B cell (primary cell): ENCODE measurements at regions not wholly inside any gene's neighbourhood (a gene's known extent, or its start where the extent isn't known, plus 50 kb on each side); places are given as distances from the start of the nearest gene placed in this dataset.

Experiments used
- ATAC-seq: fragments of 200-7000 bp; cut with Tn5 transposase; one replicate; pipeline ENCODE4 v1.10.0; 2021; ENCODE audit warnings: low read depth, mild to moderate bottlenecking, moderate number of reproducible peaks, moderate library complexity
- CTCF ChIA-PET: fragments of 350-600 bp; sonication (Branson Sonifier 250); formaldehyde crosslinking; loops from one replicate; lab custom pipeline; 2021; ENCODE audit warnings: antibody characterized with exemption, inconsistent platforms; lab: Charles Lee
- POLR2A ChIA-PET: fragments of 350-600 bp; sonication (Branson Sonifier 250); formaldehyde crosslinking; loops from one replicate; lab custom pipeline; 2021; ENCODE audit warnings: antibody characterized with exemption; lab: Charles Lee
- DNase-seq: peaks from one replicate; pipeline ENCODE4 v3.0.0; 2013
- H2AFZ ChIP-seq: 2 replicates; pipeline ENCODE4 v1.6.1; 2012; ENCODE audit warnings: mild to moderate bottlenecking, low read depth, low read length; ENCODE audit not compliant: insufficient read depth, poor library complexity, severe bottlenecking
- H3K27ac ChIP-seq, 2 donors: 1 replicate in 1 of 2; 2 replicates in 1 of 2; pipeline ENCODE4 v1.5.1; 2012 to 2013; ENCODE audit warnings: low read length in 2 of 2, mild to moderate bottlenecking in 2 of 2, moderate library complexity in 1 of 2
- H3K27me3 ChIP-seq, 4 experiments: fragments of 200-600 bp in 1 of 4; sonication (generic) in 1 of 4; replicated peaks in 1 of 4; 1 replicate in 2 of 4; 2 replicates in 2 of 4; pipeline versions ENCODE4 v1.6.1 to v1.7.0; 2013 to 2016; ENCODE audit warnings: low read length in 3 of 4, mild to moderate bottlenecking in 2 of 4, mixed read lengths in 1 of 4, moderate library complexity in 1 of 4; ENCODE audit not compliant: insufficient read depth in 4 of 4, control insufficient read depth in 3 of 4; ENCODE audit errors: control extremely low read depth in 1 of 4
- H3K36me3 ChIP-seq, 2 experiments: replicated peaks in 1 of 2; 1 replicate in 1 of 2; 2 replicates in 1 of 2; pipeline versions ENCODE4 v1.6.1 to v1.7.1; 2013; ENCODE audit warnings: low read length in 1 of 2; ENCODE audit not compliant: insufficient read depth in 2 of 2, control insufficient read depth in 1 of 2; ENCODE audit errors: control extremely low read depth in 1 of 2, extremely low read depth in 1 of 2
- H3K4me1 ChIP-seq, 2 donors: fragments of 200-600 bp in 1 of 2; sonication (generic) in 1 of 2; 1 replicate in 1 of 2; 2 replicates in 1 of 2; pipeline versions ENCODE4 v1.5.1 to v1.6.1; 2013 to 2017; ENCODE audit warnings: low read length in 2 of 2; ENCODE audit not compliant: control insufficient read depth in 2 of 2, insufficient read depth in 2 of 2
- H3K4me2 ChIP-seq: replicated peaks from 2 replicates; pipeline ENCODE3; 2012; ENCODE audit warnings: mild to moderate bottlenecking, low read depth, low read length; ENCODE audit not compliant: poor library complexity, severe bottlenecking
- H3K4me3 ChIP-seq, 5 experiments: fragments of 200-600 bp in 1 of 5; sonication (generic) in 1 of 5; 1 replicate in 3 of 5; 2 replicates in 2 of 5; pipeline versions ENCODE4 v1.5.1 to v1.7.0; 2011 to 2016; ENCODE audit warnings: low read length in 4 of 5, mild to moderate bottlenecking in 4 of 5, low read depth in 2 of 5, control low read depth in 1 of 5, moderate library complexity in 1 of 5; ENCODE audit not compliant: insufficient read depth in 1 of 5; ENCODE audit errors: control extremely low read depth in 1 of 5, extremely low read depth in 1 of 5
- H3K79me2 ChIP-seq: fragments of 200-600 bp; sonication (generic); one replicate; pipeline ENCODE4 v1.6.0; 2016; ENCODE audit warnings: low read length; ENCODE audit not compliant: control insufficient read depth, insufficient read depth
- H3K9ac ChIP-seq: fragments of 200-600 bp; sonication (generic); 2 replicates; pipeline ENCODE4 v1.6.1; 2017; ENCODE audit warnings: mild to moderate bottlenecking, low read length, moderate library complexity
- H3K9me3 ChIP-seq, 3 donors: one replicate each; pipeline versions ENCODE4 v1.6.1 to v1.7.1; 2013; ENCODE audit warnings: low read length in 2 of 3; ENCODE audit not compliant: control insufficient read depth in 2 of 3, insufficient read depth in 1 of 3; ENCODE audit errors: control extremely low read depth in 1 of 3
- H4K20me1 ChIP-seq: 2 replicates; pipeline ENCODE4 v1.6.0; 2012; ENCODE audit warnings: mild to moderate bottlenecking, low read length; ENCODE audit not compliant: insufficient read depth, control insufficient read depth, poor library complexity, severe bottlenecking
- H3K27ac Mint-ChIP-seq: one replicate; pipeline ENCODE4 v1.8.0; 2021; ENCODE audit warnings: mixed read lengths
- H3K27me3 Mint-ChIP-seq: one replicate; pipeline ENCODE4 v1.8.0; 2021; ENCODE audit warnings: mixed read lengths
- H3K4me1 Mint-ChIP-seq: one replicate; pipeline ENCODE4 v1.8.0; 2021; ENCODE audit warnings: mixed read lengths
- H3K4me3 Mint-ChIP-seq: one replicate; pipeline ENCODE4 v1.8.0; 2021; ENCODE audit warnings: mixed read lengths
- H3K9me3 Mint-ChIP-seq: one replicate; pipeline ENCODE4 v1.8.0; 2022; ENCODE audit warnings: mixed read lengths; ENCODE audit not compliant: insufficient read depth
- EZH2 ChIP-seq: IDR thresholded peaks from 2 replicates; pipeline ENCODE4 v1.6.1; 2012; ENCODE audit warnings: borderline replicate concordance, low read depth, mild to moderate bottlenecking, moderate library complexity, low read length; ENCODE audit not compliant: insufficient read depth, poor library complexity, severe bottlenecking
- WGBS: methylation state at CpG from one replicate; pipeline ENCODE4 v1.1.5; 2013; ENCODE audit warnings: missing lambda C conversion rate; ENCODE audit not compliant: insufficient coverage; 5-methylcytosine and 5-hydroxymethylcytosine counted together
- intact Hi-C: fragments of 100-400 bp; cut with micrococcal nuclease; formaldehyde crosslinking; loops from one replicate; pipeline ENCODE4 v1.10.0; 2022
- TF ChIP-seq, protein P1 (sequence below): fragments of 200-600 bp; IDR thresholded peaks from one replicate; pipeline ENCODE4 v1.8.0; 2022; ENCODE audit warnings: antibody characterized with exemption, mild to moderate bottlenecking

DNA sequence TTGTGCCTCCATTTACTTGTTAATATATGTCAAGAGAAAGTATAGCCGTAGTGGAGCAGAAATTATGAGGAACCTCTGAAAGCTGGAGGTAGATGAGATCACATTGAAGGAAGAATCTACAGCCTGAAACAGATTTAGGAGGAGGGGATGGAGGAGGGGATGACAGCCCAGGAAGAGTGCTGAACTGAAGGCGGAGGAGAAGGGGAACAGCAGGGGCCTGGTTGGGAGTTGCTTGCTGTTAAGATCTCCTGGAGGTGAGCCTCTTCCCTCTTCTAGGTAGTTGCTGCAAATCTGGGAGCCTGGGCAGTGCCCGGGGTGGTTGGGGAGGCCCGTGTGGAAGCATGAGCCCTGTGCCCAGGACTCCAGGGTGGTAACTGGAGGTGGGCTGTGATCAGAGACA is 111.8 kb upstream of the SEMA6A start:
- H4K20me1 ChIP-seq, result no peaks in the 10 kb centered on the region
- no peak overlapping the region for H3K9ac ChIP-seq
- ChIA-PET CTCF (no interaction called here), POLR2A (no interaction called here)
- no peaks in the 10 kb centered on the region for H3K27me3 ChIP-seq
- H3K4me2 ChIP-seq, result no peak overlapping the region
- Mint-ChIP-seq H3K9me3 (no peaks in the 10 kb centered on the region), H3K4me3 (no peak overlapping the region), H3K27ac (no peak overlapping the region), H3K27me3 (no peaks in the 10 kb centered on the region), H3K4me1 (peaks cover 6% of the 10 kb centered on the region)
- ATAC-seq, result no peak
- WGBS, result 100% methylated on average over 2 of the region's 4 CpGs
- TF ChIP-seq, protein P1, sequence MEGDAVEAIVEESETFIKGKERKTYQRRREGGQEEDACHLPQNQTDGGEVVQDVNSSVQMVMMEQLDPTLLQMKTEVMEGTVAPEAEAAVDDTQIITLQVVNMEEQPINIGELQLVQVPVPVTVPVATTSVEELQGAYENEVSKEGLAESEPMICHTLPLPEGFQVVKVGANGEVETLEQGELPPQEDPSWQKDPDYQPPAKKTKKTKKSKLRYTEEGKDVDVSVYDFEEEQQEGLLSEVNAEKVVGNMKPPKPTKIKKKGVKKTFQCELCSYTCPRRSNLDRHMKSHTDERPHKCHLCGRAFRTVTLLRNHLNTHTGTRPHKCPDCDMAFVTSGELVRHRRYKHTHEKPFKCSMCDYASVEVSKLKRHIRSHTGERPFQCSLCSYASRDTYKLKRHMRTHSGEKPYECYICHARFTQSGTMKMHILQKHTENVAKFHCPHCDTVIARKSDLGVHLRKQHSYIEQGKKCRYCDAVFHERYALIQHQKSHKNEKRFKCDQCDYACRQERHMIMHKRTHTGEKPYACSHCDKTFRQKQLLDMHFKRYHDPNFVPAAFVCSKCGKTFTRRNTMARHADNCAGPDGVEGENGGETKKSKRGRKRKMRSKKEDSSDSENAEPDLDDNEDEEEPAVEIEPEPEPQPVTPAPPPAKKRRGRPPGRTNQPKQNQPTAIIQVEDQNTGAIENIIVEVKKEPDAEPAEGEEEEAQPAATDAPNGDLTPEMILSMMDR, result no peak
- no peak for TF ChIP-seq EZH2
- H3K4me1 ChIP-seq, result peaks cover 0 to 9% of the 10 kb centered on the region in 2 donors
- no peak overlapping the region for H2AFZ ChIP-seq
- no peaks in the 10 kb centered on the region for H3K36me3 ChIP-seq
- no peaks in the 10 kb centered on the region for H3K9me3 ChIP-seq
- H3K4me3 ChIP-seq, result no peak overlapping the region
- no peak for DNase-seq
- no peaks in the 10 kb centered on the region for H3K79me2 ChIP-seq
- no peak overlapping the region for H3K27ac ChIP-seq
- intact Hi-C loops, result no loop called here

DNA sequence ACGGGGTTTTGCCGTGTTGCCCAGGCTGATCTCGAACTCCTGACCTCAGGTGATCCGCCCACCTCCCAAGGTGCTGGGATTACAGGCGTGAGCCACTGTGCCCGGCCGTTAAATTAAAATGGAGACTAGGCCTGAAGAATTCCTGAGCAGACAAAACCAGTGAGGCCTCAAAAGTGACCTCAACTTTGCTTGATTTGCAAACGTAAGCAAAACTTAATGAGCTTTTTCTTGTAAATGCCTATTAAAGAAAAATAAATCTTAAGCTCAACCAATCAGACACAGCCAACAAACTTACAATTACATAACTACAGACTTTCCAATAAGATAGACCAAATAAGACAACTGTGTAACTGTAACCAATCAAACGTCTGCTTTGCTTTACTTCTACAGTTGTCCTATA is 111.3 kb upstream of the SEMA6A start:
- TF ChIP-seq EZH2, result no peak
- TF ChIP-seq, protein P1, result no peak
- no peaks in the 10 kb centered on the region for H3K27me3 ChIP-seq
- ChIA-PET POLR2A (no interaction called here), CTCF (no interaction called here)
- no peaks in the 10 kb centered on the region for H4K20me1 ChIP-seq
- no peak overlapping the region for H3K4me2 ChIP-seq
- 86% methylated on average over 8 of the region's 9 CpGs for WGBS
- H3K27ac ChIP-seq, result no peak overlapping the region
- Mint-ChIP-seq H3K4me3 (no peak overlapping the region), H3K27me3 (no peaks in the 10 kb centered on the region), H3K4me1 (peaks cover 6% of the 10 kb centered on the region), H3K27ac (no peak overlapping the region), H3K9me3 (no peaks in the 10 kb centered on the region)
- H3K36me3 ChIP-seq, result no peaks in the 10 kb centered on the region
- DNase-seq, result no peak
- no peak overlapping the region for H3K9ac ChIP-seq
- H3K4me3 ChIP-seq, result no peak overlapping the region
- intact Hi-C loops, result no loop called here
- H3K4me1 ChIP-seq, result peaks cover 0 to 13% of the 10 kb centered on the region in 2 donors
- no peak overlapping the region for H2AFZ ChIP-seq
- no peaks in the 10 kb centered on the region for H3K9me3 ChIP-seq
- no peaks in the 10 kb centered on the region for H3K79me2 ChIP-seq
- no peak for ATAC-seq
